Lung microvascular endothelial cell (primary cell): ENCODE measurements at regions not wholly inside any gene's neighbourhood (a gene's known extent, or its start where the extent isn't known, plus 50 kb on each side); places are given as distances from the start of the nearest gene placed in this dataset.
"Not testable (repeated sequence)": the region's sequence is repeated elsewhere in the genome, so short reads cannot be mapped to it uniquely, and the experiment has no call there.

ENCODE experiments used
- DNase-seq, 2 donors: peaks; one replicate each; pipeline versions ENCODE4 v3.0.0 to v3.0.0-alpha.2; 2010; ENCODE audit warnings: low read depth in 2 of 2

GRCh38 chr7:65798111-65799075, 74.5 kb upstream of the VKORC1L1 start:
- DNase-seq, result peak; percentile 82 to 95

GRCh38 chr7:65800191-65800590, 72.7 kb upstream of the VKORC1L1 start:
- DNase-seq, result peak; percentile 52 to 75

GRCh38 chr7:65800890-65801341, 72.0 kb upstream of the VKORC1L1 start:
- DNase-seq, result peak in 1 of 2 donors; percentile 80

GRCh38 chr7:65804887-65805286, 68.0 kb upstream of the VKORC1L1 start:
- no peak for DNase-seq

- not testable (repeated sequence) for DNase-seq
Measured at GRCh38 chr7:65807067-65807466, 65.8 kb upstream of the VKORC1L1 start.

- DNase-seq, result no peak
Measured at GRCh38 chr7:65809259-65809981, 63.5 kb upstream of the VKORC1L1 start.

GRCh38 chr7:65809982-65810288, 62.9 kb upstream of the VKORC1L1 start:
- no peak for DNase-seq

GRCh38 chr7:65812281-65812680, 60.6 kb upstream of the VKORC1L1 start:
- DNase-seq, result no peak

GRCh38 chr7:65814556-65815167, 58.2 kb upstream of the VKORC1L1 start:
- peak in 1 of 2 donors; percentile 27 for DNase-seq

GRCh38 chr7:65820287-65820950, 52.5 kb upstream of the VKORC1L1 start:
- peak; percentile 41 to 63 for DNase-seq
